ENCODE measurements at regions not wholly inside any gene's neighbourhood (a gene's known extent, or its start where the extent isn't known, plus 50 kb on each side); places are given as distances from the start of the nearest gene placed in this dataset.

GRCh38 chr18:41537666-41538065 is 417.4 kb upstream of the PIK3C3 start:
- no peak for DNase-seq

DNA sequence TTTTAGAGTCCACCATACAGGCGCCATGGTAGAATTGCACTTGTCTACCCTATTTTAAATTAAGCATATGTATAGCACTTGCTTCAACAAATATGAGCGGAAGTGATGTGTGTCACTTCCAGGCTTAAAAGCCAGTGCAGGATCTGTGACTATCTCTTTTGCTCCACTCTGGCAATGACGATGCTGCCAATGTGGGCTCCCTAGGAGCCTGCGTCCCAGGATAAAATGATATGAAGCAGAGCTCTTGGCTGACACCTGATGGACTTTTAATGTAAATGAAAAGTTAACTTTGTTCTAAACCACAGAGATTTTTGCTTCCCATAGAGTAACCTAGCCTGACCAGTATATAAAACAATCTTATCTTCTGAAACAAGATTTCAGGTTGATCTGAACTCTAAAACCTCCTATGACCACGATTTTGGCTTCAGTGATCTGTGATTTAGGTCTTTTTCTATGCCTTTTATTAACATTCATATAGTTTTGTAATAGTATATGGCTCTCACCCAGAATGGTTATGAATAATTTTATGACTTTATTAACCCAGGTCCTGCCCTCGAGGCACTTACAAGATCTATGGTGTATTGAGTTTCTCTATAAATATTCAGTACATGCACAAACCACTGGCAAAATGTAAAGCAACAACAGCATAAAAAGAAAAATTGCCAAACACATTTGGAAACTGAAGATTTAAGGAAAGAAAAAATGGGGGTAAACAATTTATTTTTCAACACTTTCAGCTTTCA is 422.5 kb upstream of the PIK3C3 start:
- no peak for DNase-seq

- no peak for DNase-seq
Observed at GRCh38 chr18:41530970-41531369, 424.1 kb upstream of the PIK3C3 start.

DNA sequence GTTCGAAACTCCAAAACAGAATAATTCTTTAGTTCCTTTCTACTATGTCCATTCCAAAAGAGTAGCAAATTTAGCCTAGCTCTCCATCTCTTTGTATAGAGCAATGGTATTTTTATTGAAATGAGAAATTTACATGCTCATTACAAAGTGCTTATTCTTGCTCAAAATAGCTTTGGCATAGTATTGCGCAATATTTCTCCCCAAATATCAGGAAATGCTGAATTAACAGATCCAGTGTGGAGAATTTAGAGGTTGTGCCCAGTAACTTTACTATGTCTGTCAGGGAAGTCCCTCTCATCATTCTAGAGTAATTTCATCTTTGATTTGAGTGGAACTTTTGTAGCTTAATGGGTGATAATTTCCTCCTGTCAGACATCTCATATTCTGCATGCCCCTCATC is 425.9 kb upstream of the PIK3C3 start:
- no peak for DNase-seq

- no peak for DNase-seq
Observed at GRCh38 chr18:41526054-41526453, 429.0 kb upstream of the PIK3C3 start.

- DNase-seq = no peak
Observed at GRCh38 chr18:41524674-41525470, 430.2 kb upstream of the PIK3C3 start.

DNA sequence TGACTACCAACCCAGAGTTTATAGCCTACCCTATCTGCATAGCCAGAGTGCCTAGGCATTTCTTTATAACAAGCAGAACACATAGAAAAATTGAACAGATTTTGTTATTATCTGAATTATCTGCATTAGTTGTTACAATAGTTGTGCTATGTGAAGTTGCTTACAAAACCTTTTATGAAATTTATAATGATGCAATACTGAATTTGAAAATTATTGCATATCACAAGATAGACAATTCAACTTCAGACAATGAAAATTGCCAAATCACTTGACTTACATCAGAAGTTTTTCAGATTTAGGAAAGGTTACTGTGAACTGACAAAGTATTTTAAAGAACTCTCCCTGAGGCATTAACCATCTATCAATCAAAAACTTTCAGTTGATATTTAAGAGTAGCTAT is 437.9 kb upstream of the PIK3C3 start:
- DNase-seq = no peak

GRCh38 chr18:41513438-41513837 is 441.6 kb upstream of the PIK3C3 start:
- no peak for DNase-seq

GRCh38 chr18:41504316-41504715 is 450.7 kb upstream of the PIK3C3 start:
- no peak for DNase-seq

DNA sequence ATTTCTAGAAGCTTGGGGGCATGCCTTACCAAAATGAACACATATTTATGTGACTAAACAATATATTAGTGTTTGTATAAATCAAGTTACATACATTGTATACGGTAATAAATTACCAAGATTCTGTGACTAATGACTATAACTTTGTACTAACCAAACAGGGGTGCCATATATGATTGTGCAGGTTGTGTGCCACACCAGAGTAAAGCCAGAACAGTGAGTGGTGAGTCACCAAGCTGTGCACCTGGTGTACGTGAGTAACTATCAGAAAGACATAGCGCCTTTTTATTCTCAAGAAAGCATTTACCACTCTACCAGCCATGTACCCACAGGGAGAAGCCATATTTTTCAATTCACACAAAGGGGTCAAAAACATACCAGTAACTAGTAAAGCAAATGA is 453.2 kb upstream of the PIK3C3 start:
- DNase-seq = no peak

DNA sequence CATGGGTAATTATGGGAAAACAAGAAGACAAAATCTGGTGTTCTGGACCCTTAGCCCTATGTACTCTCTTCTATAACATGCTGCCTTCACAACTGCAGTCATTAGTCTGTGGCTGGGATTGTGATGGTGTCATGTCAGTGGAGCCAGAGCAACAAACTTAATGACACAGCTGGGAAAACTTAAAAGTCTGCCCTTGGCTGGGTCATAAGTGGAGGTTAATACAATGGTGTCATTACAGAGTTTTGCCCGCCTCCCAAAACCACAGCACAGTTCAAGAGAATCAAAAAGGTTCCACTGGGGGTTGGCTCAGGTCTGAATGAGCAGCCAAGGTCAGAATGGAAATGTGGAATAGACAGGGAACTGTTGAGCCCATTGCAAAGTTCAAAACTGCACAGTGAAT is 455.7 kb upstream of the PIK3C3 start:
- DNase-seq = no peak

DNA sequence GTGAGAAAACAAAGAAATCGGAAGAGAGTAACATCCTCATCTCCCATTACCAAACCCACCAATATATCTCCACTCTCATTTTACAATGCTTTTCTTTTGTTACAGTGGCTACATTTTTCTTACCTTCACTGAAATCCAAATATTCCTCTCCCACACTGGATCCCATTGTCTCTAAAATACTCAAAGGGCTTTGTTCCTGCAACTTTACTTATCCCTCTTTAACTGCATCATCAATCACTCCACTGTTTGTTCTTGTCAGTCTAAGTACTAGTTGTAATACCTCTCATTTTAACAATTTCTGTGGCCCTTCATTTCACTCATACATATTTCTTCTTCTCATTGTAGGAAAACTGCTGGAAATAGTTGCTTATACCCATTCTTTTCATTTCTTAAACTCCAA is 464.2 kb upstream of the PIK3C3 start:
- no peak for DNase-seq

DNA sequence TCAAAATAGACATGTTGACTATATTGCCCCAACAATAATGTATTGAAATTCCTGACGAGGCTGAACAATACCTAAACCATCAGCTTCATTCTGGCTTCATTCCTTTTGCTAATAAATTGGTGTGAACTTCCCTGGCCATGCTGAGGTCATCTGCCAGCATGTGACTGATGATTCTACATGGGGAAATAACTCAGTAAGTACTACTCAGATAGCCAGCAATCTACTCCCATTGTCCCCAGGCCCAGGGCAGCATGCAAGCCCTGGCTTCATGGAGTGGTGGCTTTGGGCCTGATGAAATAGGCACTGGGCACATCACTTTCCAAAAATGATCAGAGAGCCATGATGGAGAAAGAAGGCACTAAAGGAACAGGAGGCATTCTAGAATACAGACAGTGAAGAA is 468.5 kb upstream of the PIK3C3 start:
- no peak for DNase-seq

GRCh38 chr18:41484069-41484468 is 471.0 kb upstream of the PIK3C3 start:
- no peak for DNase-seq

DNA sequence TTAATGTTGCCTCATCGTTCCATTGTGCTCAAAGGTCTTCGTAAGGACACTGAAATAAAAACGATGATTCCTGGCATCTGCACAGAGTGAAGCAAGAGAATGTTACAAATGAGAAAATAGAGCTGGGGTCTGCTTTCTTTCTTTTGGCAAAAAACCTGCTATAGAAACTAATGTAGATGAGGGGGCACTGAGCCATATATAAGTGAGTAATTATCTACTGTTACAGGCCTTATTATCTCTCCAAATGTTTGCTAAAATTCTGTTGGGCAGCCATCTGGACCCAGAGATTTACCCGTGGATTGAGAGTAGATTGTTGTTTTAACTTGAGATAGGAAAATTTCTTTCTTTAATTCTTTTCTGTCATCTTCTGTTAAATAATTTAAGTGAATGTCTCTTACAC is 472.5 kb upstream of the PIK3C3 start:
- no peak for DNase-seq

- DNase-seq = no peak
Observed at GRCh38 chr18:41466436-41467160, 488.4 kb upstream of the PIK3C3 start.

GRCh38 chr18:41465386-41465785 is 489.6 kb upstream of the PIK3C3 start:
- no peak for DNase-seq

- no peak for DNase-seq
Observed at GRCh38 chr18:41464278-41464677, 490.8 kb upstream of the PIK3C3 start.

GRCh38 chr18:41462946-41463345 is 492.1 kb upstream of the PIK3C3 start:
- no peak for DNase-seq

GRCh38 chr18:41461114-41461513 is 493.9 kb upstream of the PIK3C3 start:
- DNase-seq = no peak

DNA sequence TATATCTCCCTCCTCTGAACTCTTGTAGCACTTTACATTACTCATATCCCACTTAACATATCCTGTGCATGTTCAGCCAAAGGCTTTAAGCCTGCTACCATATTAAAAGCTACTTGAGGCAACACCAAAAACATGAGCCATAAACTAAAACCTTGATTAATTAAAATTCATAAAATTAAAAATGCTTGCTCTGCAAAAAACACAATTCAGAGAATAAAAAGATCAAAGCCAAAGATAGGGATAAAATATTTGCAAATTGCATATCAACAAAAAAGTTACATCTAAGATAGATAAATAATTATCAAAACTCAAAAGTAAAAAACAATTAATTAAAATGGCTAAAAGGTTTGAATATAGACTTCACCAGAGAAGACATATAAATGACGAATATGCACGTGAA is 495.4 kb upstream of the PIK3C3 start:
- no peak for DNase-seq

DNA sequence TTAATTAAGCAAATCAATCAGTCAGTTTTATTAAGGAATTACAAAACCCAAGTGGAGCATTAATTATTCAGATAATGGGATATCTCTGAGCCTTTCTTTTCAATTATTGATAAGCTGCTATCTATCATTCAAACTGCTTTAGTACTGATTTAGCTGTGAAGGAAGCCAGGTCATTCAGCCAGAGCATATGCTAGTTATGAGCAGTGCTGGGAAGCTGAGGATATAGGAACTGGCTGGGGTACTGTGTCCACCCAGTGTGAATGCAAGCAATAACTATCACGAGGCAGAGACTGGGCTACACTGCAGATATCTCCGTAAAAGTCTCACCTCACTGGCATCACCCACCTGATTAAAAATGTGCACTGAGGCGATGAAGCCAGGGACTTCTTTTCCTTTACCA is 496.7 kb upstream of the PIK3C3 start:
- no peak for DNase-seq

DNA sequence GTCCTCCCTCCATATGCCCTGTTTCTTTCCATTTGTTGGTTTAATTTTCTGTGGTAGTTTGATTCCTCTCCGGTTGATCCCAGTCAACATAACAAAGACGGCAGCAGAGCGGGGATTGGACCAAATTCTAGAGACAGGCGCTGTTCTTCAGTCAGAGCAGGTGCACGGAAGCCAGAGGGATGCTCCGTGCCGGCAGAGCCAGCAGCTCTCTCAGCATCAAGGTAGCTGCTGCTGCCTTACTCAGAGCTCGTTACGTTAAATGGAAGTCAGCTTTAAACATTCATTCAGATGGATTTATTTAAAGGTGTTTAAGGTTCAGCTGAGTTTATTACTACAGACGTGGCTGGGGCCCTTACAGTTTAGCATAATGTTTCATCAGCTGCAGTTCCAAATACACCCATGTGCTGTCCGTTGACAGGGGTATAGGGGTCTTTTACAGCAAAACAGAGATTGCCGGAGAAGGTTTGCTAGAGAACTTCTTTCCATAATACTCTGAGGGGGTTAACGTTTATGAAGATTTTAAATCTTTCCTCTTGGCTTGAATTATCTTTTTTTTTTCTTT is 497.2 kb upstream of the PIK3C3 start:
- no peak for DNase-seq

DNA sequence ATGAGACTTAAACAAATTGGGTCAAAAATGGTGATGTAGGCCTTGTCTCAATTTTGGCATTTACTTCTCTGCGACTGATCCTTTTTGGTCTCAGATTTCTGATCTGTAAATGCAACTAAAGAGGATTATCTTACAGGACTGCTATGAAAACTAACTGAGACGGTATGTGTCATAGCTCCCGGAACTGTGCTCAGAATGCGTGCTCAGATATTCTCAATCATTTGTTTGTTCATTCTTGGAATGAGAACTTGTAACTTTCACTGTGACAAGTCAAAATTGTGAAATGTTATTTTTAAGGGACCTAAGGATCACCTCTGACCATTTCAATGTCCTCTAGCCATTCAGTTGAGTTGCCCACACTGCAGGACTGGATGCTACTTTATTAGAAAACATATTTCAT is 498.2 kb upstream of the PIK3C3 start:
- no peak for DNase-seq
